Duodenal mucosa (tissue), 2 donors: ENCODE measurements at regions not wholly inside any gene's neighbourhood (a gene's known extent, or its start where the extent isn't known, plus 50 kb on each side); places are given as distances from the start of the nearest gene placed in this dataset.

Experiments used
- H3K27ac ChIP-seq: one replicate; pipeline ENCODE4 v1.7.0; 2013; ENCODE audit warnings: low read depth, low read length
- H3K27me3 ChIP-seq, 2 donors: one replicate each; pipeline ENCODE4 v1.7.0; 2013; ENCODE audit warnings: low read length in 2 of 2, control low read depth in 1 of 2; ENCODE audit not compliant: insufficient read depth in 2 of 2, control insufficient read depth in 1 of 2
- H3K36me3 ChIP-seq, 2 donors: one replicate each; pipeline ENCODE4 v1.7.0; 2013; ENCODE audit warnings: low read length in 2 of 2, control low read depth in 1 of 2; ENCODE audit not compliant: insufficient read depth in 2 of 2, control insufficient read depth in 1 of 2
- H3K4me1 ChIP-seq, 2 donors: one replicate each; pipeline ENCODE4 v1.7.0; 2013; ENCODE audit warnings: low read length in 2 of 2, control low read depth in 1 of 2; ENCODE audit not compliant: insufficient read depth in 2 of 2, control insufficient read depth in 1 of 2
- H3K4me3 ChIP-seq, 2 donors: one replicate each; pipeline ENCODE4 v1.7.0; 2013; ENCODE audit warnings: low read length in 2 of 2, low read depth in 1 of 2
- H3K9ac ChIP-seq, 2 donors: one replicate each; pipeline ENCODE4 v1.7.0; 2013; ENCODE audit warnings: low read length in 2 of 2, low read depth in 1 of 2
- H3K9me3 ChIP-seq, 2 donors: one replicate each; pipeline ENCODE4 v1.7.0; 2013; ENCODE audit warnings: low read length in 2 of 2, control low read depth in 1 of 2; ENCODE audit not compliant: control insufficient read depth in 1 of 2

- H3K36me3 ChIP-seq, result no peaks in the 10 kb centered on the region
- H3K27ac ChIP-seq, result no peak overlapping the region
- no peaks in the 10 kb centered on the region for H3K27me3 ChIP-seq
- no peak overlapping the region for H3K4me3 ChIP-seq
- no peaks in the 10 kb centered on the region for H3K9me3 ChIP-seq
- H3K9ac ChIP-seq, result no peak overlapping the region
- no peaks in the 10 kb centered on the region for H3K4me1 ChIP-seq
Measured at GRCh38 chr6:54598787-54599313, 247.7 kb upstream of the FAM83B start.

- no peak overlapping the region for H3K27ac ChIP-seq
- no peak overlapping the region for H3K9ac ChIP-seq
Measured at GRCh38 chr6:54601600-54602300, 244.8 kb upstream of the FAM83B start.

GRCh38 chr6:54602591-54602990 lies 244.0 kb upstream of the FAM83B start:
- Histone ChIP-seq H3K9me3 (no peaks in the 10 kb centered on the region), H3K4me3 (no peak overlapping the region), H3K27ac (no peak overlapping the region), H3K36me3 (no peaks in the 10 kb centered on the region), H3K27me3 (no peaks in the 10 kb centered on the region), H3K9ac (no peak overlapping the region), H3K4me1 (no peaks in the 10 kb centered on the region)

More at GRCh38 chr6:54601600-54602300, 244.8 kb upstream of the FAM83B start:
- no peaks in the 10 kb centered on the region for H3K36me3 ChIP-seq
- H3K4me1 ChIP-seq, result no peaks in the 10 kb centered on the region
- H3K4me3 ChIP-seq, result no peak overlapping the region
- no peaks in the 10 kb centered on the region for H3K9me3 ChIP-seq
- H3K27me3 ChIP-seq, result no peaks in the 10 kb centered on the region

GRCh38 chr6:54609981-54610380 lies 236.6 kb upstream of the FAM83B start:
- no peak overlapping the region for H3K27ac ChIP-seq
- H3K36me3 ChIP-seq, result no peaks in the 10 kb centered on the region
- H3K9me3 ChIP-seq, result no peaks in the 10 kb centered on the region
- no peak overlapping the region for H3K4me3 ChIP-seq
- H3K9ac ChIP-seq, result no peak overlapping the region
- no peaks in the 10 kb centered on the region for H3K27me3 ChIP-seq
- no peaks in the 10 kb centered on the region for H3K4me1 ChIP-seq

GRCh38 chr6:54613596-54613995 lies 233.0 kb upstream of the FAM83B start:
- Histone ChIP-seq H3K4me1 (peaks cover 0 to 6% of the 10 kb centered on the region in 2 donors), H3K27me3 (no peaks in the 10 kb centered on the region), H3K4me3 (no peak overlapping the region), H3K9ac (no peak overlapping the region), H3K27ac (no peak overlapping the region), H3K9me3 (no peaks in the 10 kb centered on the region), H3K36me3 (no peaks in the 10 kb centered on the region)

GRCh38 chr6:54614499-54615195 lies 231.9 kb upstream of the FAM83B start:
- Histone ChIP-seq H3K27me3 (no peaks in the 10 kb centered on the region), H3K9me3 (no peaks in the 10 kb centered on the region), H3K4me3 (no peak overlapping the region), H3K9ac (no peak overlapping the region), H3K27ac (no peak overlapping the region), H3K36me3 (no peaks in the 10 kb centered on the region), H3K4me1 (peaks cover 0 to 6% of the 10 kb centered on the region in 2 donors)

GRCh38 chr6:54617730-54618129 lies 228.8 kb upstream of the FAM83B start:
- no peak overlapping the region for H3K27ac ChIP-seq
- no peaks in the 10 kb centered on the region for H3K36me3 ChIP-seq
- peaks cover 0 to 10% of the 10 kb centered on the region in 2 donors for H3K4me1 ChIP-seq
- no peak overlapping the region for H3K4me3 ChIP-seq
- H3K9me3 ChIP-seq, result no peaks in the 10 kb centered on the region
- no peaks in the 10 kb centered on the region for H3K27me3 ChIP-seq
- no peak overlapping the region for H3K9ac ChIP-seq

- H3K27me3 ChIP-seq, result no peaks in the 10 kb centered on the region
- no peak overlapping the region for H3K27ac ChIP-seq
- no peaks in the 10 kb centered on the region for H3K9me3 ChIP-seq
- no peak overlapping the region for H3K4me3 ChIP-seq
- H3K36me3 ChIP-seq, result no peaks in the 10 kb centered on the region
- H3K9ac ChIP-seq, result no peak overlapping the region
- peaks cover 0 to 10% of the 10 kb centered on the region in 2 donors for H3K4me1 ChIP-seq
Measured at GRCh38 chr6:54618572-54618971, 228.0 kb upstream of the FAM83B start.

- no peaks in the 10 kb centered on the region for H3K36me3 ChIP-seq
- H3K4me3 ChIP-seq, result no peak overlapping the region
- no peak overlapping the region for H3K9ac ChIP-seq
- peaks cover 0 to 10% of the 10 kb centered on the region in 2 donors for H3K4me1 ChIP-seq
- H3K9me3 ChIP-seq, result no peaks in the 10 kb centered on the region
- H3K27ac ChIP-seq, result no peak overlapping the region
- H3K27me3 ChIP-seq, result no peaks in the 10 kb centered on the region
Measured at GRCh38 chr6:54619102-54619501, 227.5 kb upstream of the FAM83B start.

GRCh38 chr6:54621285-54621684 lies 225.3 kb upstream of the FAM83B start:
- H3K4me3 ChIP-seq, result no peak overlapping the region
- H3K9ac ChIP-seq, result no peak overlapping the region
- H3K36me3 ChIP-seq, result no peaks in the 10 kb centered on the region
- H3K9me3 ChIP-seq, result no peaks in the 10 kb centered on the region
- H3K27me3 ChIP-seq, result no peaks in the 10 kb centered on the region
- peaks cover 0 to 10% of the 10 kb centered on the region in 2 donors for H3K4me1 ChIP-seq
- H3K27ac ChIP-seq, result no peak overlapping the region
